T-helper 1 cell (primary cell): ENCODE measurements at regions not wholly inside any gene's neighbourhood (a gene's known extent, or its start where the extent isn't known, plus 50 kb on each side); places are given as distances from the start of the nearest gene placed in this dataset.

Experiments used
- DNase-seq, 5 donors: peaks; one replicate each; pipeline ENCODE4 v3.0.0-alpha.2; 2012 to 2020

- DNase-seq, result no peak
These were observed 215.3 kb downstream of the BARX2 start for GRCh38 chr11:129590753-129591475.

- DNase-seq, result no peak
These were observed 215.9 kb downstream of the BARX2 start for GRCh38 chr11:129591527-129591926.

- no peak for DNase-seq
These were observed 216.5 kb downstream of the BARX2 start for GRCh38 chr11:129592191-129592590.

GRCh38 chr11:129593098-129593497 lies 217.4 kb downstream of the BARX2 start:
- no peak for DNase-seq

DNA sequence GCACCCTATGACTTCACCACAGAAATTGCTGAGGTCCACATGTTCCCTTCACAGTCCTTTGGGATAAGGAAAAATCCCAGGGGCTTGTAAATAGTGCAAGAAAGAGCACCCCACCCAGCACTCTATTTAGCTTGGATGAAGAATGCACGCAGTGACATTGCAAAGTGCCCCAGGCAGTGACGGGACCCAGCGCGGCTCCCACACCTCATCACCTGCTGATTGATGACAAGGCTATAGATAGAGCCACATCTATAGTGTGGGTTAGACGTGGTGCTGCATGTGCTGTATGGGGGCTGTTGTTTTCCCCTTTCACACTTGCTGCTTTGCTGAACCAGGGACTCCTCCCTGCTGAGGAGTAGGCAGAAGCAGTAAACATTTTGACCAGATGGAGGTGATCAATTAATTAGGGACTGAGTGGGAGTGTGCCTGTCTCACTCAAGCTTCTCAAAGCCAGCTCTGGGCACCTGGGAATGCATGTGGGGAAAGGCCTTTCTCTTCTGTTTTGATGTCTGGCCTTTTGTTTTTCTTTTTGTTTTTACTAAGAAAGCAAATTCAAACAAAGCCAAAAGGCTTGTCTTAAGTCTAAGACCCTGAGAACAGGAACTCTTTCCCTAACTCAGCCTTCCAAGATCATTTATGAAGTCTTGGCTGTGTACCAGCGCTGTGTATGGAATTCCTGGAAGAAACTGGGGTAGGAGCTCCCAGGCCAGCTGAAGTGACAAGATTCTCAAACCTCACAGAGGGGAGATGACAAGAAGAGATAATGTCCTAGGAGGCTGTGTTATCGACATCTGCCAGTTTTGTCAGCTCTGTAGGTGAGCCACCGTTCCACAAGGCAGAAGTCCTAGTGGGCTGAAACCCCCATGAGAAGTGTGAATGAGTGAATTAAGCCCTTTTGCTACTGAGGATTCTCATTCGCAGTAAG lies 219.7 kb downstream of the BARX2 start:
- DNase-seq, result no peak

GRCh38 chr11:129596351-129596750 lies 219.3 kb upstream of the TMEM45B start:
- no peak for DNase-seq

DNA sequence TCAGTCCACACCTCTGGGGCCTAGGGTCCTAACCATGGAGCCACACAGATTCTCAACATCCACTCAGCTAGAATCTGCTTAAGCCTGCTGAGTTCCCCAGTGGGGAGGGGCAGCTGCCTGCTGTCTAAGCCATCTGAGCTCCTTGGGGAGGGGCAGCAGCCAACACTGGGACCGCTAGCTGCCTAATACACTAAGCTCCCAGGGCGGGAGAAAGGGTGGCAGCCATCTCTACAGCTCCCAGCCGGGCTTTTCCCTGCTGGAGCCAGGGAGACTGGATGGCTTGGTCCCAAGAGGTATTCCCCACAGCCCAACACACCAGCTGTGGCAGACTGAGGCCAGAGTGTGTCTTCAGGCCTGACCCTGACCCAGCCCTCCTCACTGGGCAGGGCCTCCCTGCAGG lies 217.3 kb upstream of the TMEM45B start:
- no peak for DNase-seq

- no peak for DNase-seq
These were observed 209.8 kb upstream of the TMEM45B start for GRCh38 chr11:129605815-129606214.

GRCh38 chr11:129608711-129609110 lies 206.9 kb upstream of the TMEM45B start:
- no peak for DNase-seq

DNA sequence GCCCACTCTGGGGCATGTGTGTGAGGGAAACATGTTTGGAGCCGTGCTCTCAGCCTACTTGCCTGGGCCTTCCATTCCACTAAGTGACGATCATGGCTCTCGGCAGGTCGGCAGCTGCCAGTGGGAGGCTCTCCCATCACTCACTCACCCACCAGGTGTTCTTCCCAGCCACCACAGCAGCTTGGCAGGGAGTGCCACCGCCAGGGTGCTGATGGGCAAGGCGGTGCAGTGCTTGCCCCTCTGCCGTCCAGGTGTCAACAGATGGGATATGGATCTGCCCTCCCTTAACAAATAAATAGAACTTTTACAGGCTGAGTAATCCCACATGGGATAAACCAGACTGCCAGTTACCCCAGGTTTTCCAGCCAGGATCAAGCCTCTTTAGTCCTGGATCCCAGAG lies 205.5 kb upstream of the TMEM45B start:
- no peak for DNase-seq

DNA sequence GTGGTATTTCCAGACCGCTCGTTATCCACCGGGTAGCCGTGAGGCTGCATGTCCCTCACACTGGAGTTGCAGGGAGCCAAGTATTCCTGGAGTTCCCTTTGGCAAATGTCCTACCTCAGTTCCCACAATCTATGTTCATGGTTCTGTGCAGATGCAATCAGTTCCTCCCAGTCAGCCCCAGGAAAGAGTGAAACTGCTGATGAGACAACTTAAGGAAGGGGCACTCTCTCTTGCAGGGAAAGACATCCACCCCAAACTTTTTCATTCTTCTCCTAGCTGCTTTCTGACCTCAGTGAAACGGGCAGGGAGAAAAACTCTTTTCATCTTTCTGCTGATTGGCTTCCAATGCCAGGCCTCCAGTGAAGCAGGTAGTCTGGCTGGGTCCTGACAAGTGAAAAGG lies 205.1 kb upstream of the TMEM45B start:
- no peak for DNase-seq

- DNase-seq, result no peak
These were observed 203.8 kb upstream of the TMEM45B start for GRCh38 chr11:129611661-129612446.

- DNase-seq, result no peak
These were observed 203.1 kb upstream of the TMEM45B start for GRCh38 chr11:129612447-129612961.

DNA sequence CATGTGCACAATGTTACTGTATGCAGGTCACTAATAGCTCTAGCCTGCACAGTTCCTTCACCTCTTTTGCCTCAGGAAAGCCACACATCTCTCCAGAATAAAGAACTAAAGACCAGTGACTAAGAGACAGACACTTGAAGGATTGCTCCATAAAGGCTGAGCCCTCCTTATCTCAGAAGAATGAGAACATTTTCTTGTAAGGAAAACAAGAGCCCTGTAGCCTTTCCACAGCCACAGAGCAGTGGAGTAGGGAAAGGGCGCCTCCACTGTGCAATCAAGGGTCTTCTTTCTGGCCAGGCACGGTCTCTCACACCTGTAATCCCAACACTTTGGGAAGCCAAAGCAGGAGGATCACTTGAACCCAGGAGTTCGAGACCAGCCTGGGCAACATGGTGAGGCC lies 202.6 kb upstream of the TMEM45B start:
- DNase-seq, result no peak

DNA sequence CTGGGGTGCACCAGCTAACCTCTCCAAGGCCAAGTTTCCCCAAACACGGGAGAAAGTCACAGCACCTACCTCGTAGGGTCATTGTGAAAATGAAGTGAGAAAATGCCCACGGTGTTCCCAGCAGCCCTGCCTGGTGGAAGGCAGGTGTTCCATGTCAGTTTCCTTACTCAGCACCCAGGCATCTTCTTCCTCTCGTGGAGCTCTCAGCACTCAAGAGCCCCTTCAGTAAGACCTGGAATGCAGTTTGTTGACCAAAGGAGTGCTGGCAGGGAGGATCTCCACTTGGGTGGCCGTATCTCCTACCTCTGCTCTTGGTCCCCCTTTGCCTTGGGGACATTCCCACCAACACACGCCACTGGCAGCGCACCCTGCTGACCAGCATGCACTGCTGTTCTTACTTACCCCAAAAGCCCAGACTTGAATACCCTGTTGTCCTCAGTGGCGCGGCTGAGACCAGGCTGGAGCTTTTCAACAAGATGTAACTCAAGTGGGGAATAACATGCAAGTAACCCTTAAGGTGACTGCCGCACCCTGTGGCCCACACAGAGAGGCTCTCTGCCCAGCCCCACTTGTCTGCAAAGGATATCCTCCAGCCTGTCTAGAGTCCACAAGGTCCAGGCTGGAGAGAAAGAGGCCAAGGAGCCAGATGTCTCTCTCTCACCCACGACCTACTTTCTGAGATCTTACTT lies 201.2 kb upstream of the TMEM45B start:
- DNase-seq, result no peak

DNA sequence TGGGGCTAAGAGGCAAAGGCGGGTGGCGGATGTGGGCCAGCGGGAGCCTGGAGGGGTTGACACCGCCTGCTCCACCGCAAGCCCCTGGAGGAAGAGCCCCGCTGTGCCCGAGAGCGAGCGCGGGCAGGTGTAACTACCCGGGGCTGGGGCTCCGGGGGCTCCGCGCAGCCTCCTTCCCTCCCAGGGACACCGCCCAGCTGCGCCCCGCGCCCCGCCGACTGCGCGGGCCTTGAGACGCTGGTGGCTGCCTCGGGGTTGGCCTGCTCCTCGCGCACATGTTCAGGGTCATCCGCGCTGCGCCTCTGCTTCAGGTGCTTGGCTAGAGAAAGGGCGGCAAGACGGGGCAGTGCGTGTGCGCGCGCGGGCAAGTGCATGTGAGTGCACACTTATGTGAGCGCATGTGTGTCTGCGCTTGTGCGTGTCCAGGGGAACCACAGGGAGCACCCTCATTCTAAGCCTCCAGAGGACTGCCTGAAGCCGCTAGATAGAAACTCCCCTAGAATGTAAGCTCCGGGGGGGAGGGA lies 197.5 kb upstream of the TMEM45B start:
- no peak for DNase-seq

- no peak for DNase-seq
These were observed 195.2 kb upstream of the TMEM45B start for GRCh38 chr11:129620237-129621104.

DNA sequence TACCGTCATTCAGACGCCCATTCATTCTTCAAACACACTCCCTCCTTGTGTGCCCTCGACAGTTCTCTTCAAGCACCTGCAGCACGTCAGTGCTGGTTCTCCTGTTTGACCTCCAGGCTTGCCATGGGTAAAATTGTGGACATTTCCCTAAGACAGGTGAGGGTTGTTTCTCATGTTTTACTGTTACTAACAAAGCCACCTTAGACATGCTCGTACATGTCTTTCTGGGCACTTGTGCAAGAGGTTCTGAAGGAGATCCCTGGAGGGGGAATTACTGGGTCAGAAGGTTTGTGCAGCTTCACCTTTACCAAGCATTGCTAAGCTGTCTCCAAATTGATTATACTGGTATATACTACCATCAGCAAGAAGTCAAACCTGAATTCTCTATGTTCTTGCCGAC lies 189.7 kb upstream of the TMEM45B start:
- DNase-seq, result no peak

DNA sequence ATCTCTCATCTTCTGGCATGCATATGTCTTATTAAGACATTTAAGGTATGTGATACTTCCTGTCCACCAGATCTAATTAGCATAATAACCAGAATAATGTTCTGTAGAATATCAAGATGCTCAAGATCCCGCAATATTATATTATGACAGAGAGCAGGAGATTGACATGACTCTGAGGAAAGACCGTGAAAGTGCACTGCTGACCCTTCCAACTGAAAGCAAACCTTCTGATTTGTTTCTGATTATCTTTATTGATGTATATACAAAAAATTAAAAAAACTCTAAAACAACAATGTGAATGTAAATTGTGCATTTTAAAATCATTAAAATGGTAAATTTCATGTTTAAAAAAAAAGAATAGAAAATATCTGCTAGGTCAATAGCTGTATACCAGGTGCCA lies 184.4 kb upstream of the TMEM45B start:
- DNase-seq, result no peak

GRCh38 chr11:129636926-129637325 lies 178.7 kb upstream of the TMEM45B start:
- no peak for DNase-seq

DNA sequence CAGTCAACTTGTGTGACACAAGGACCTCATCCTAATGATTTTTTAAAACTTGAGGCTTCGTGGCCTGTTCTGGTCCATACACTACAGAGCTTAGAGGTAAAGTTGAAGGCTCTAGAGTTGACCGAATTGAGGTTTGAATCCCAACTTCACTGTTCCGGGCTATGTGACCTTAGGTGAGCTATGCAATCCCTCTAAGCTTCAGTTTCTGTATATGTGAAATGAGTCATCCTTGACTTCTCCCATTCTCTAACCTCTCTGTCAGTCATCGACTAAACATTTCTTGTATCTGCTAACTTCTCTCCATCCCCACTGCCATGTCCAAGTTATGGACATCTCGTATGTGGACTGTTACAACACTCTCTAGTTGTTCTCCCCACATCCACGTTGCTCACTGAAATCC lies 178.2 kb upstream of the TMEM45B start:
- peak in 1 of 5 donors; percentile 33 for DNase-seq
